GM18867 (cell line): ENCODE measurements at regions not wholly inside any gene's neighbourhood (a gene's known extent, or its start where the extent isn't known, plus 50 kb on each side); places are given as distances from the start of the nearest gene placed in this dataset.

Experiments used
- ATAC-seq: cut with Tn5 transposase; IDR thresholded peaks from one replicate; pipeline ENCODE4 v1.9.1; 2021; ENCODE audit warnings: mild to moderate bottlenecking, moderate library complexity; ENCODE audit not compliant: unreplicated experiment

- no peak for ATAC-seq
Measured at GRCh38 chr9:1907465-1907864, 107.7 kb upstream of the SMARCA2 start.

- no peak for ATAC-seq
Measured at GRCh38 chr9:1909322-1909721, 105.8 kb upstream of the SMARCA2 start.

- no peak for ATAC-seq
Measured at GRCh38 chr9:1910269-1910811, 104.8 kb upstream of the SMARCA2 start.

GRCh38 chr9:1913631-1914330 is 101.4 kb upstream of the SMARCA2 start:
- no peak for ATAC-seq

- ATAC-seq: no peak
Measured at GRCh38 chr9:1916095-1916494, 99.1 kb upstream of the SMARCA2 start.

- no peak for ATAC-seq
Measured at GRCh38 chr9:1916655-1917054, 98.5 kb upstream of the SMARCA2 start.

- ATAC-seq: no peak
Measured at GRCh38 chr9:1917396-1917935, 97.7 kb upstream of the SMARCA2 start.

GRCh38 chr9:1918108-1918507 is 97.0 kb upstream of the SMARCA2 start:
- ATAC-seq: no peak

GRCh38 chr9:1918622-1919021 is 96.5 kb upstream of the SMARCA2 start:
- no peak for ATAC-seq

GRCh38 chr9:1919229-1919628 is 95.9 kb upstream of the SMARCA2 start:
- no peak for ATAC-seq

- no peak for ATAC-seq
Measured at GRCh38 chr9:1920386-1920785, 94.8 kb upstream of the SMARCA2 start.

- no peak for ATAC-seq
Measured at GRCh38 chr9:1922026-1922425, 93.1 kb upstream of the SMARCA2 start.

GRCh38 chr9:1927546-1927945 is 87.6 kb upstream of the SMARCA2 start:
- no peak for ATAC-seq

GRCh38 chr9:1929134-1929533 is 86.0 kb upstream of the SMARCA2 start:
- ATAC-seq: no peak

- ATAC-seq: peak; percentile 80
Measured at GRCh38 chr9:1929722-1930244, 85.4 kb upstream of the SMARCA2 start.

GRCh38 chr9:1930245-1930736 is 84.9 kb upstream of the SMARCA2 start:
- peak; percentile 42 for ATAC-seq

- ATAC-seq: no peak
Measured at GRCh38 chr9:1938135-1938534, 77.0 kb upstream of the SMARCA2 start.

- peak; percentile 60 for ATAC-seq
Measured at GRCh38 chr9:1938675-1939170, 76.4 kb upstream of the SMARCA2 start.

GRCh38 chr9:1939466-1939865 is 75.7 kb upstream of the SMARCA2 start:
- ATAC-seq: peak; percentile 52

GRCh38 chr9:1939926-1940368 is 75.2 kb upstream of the SMARCA2 start:
- peak; percentile 91 for ATAC-seq

- no peak for ATAC-seq
Measured at GRCh38 chr9:1941989-1942388, 73.2 kb upstream of the SMARCA2 start.
